Neuronal stem cell (in vitro differentiated cells): ENCODE measurements at regions not wholly inside any gene's neighbourhood (a gene's known extent, or its start where the extent isn't known, plus 50 kb on each side); places are given as distances from the start of the nearest gene placed in this dataset.

Experiments
- DNase-seq: peaks from one replicate; pipeline ENCODE4 v3.0.0-alpha.2; 2013; ENCODE audit warnings: low spot score
- H2AFZ ChIP-seq: one replicate; pipeline ENCODE4 v1.6.1; 2013; ENCODE audit warnings: mild to moderate bottlenecking, low read length, inconsistent platforms
- H2AK5ac ChIP-seq: 2 replicates; pipeline ENCODE4 v1.6.1; 2013; ENCODE audit warnings: low read depth, mild to moderate bottlenecking, inconsistent platforms, low read length, moderate library complexity, mixed read lengths
- H2BK120ac ChIP-seq: 2 replicates; pipeline ENCODE4 v1.6.1; 2013; ENCODE audit warnings: low read depth, mild to moderate bottlenecking, inconsistent platforms, low read length, moderate library complexity, mixed read lengths
- H2BK12ac ChIP-seq: one replicate; pipeline ENCODE4 v1.6.1; 2013; ENCODE audit warnings: low read length, inconsistent platforms
- H2BK15ac ChIP-seq: 2 replicates; pipeline ENCODE4 v1.6.1; 2013; ENCODE audit warnings: mild to moderate bottlenecking, low read length, inconsistent platforms, mixed read lengths
- H2BK5ac ChIP-seq: one replicate; pipeline ENCODE4 v1.6.1; 2013; ENCODE audit warnings: inconsistent platforms, mild to moderate bottlenecking, low read length, moderate library complexity
- H3K14ac ChIP-seq: one replicate; pipeline ENCODE4 v1.6.1; 2013; ENCODE audit warnings: low read length, inconsistent platforms
- H3K18ac ChIP-seq: 2 replicates; pipeline ENCODE4 v1.6.1; 2013; ENCODE audit warnings: low read length, inconsistent platforms
- H3K23ac ChIP-seq: 2 replicates; pipeline ENCODE4 v1.6.1; 2013; ENCODE audit warnings: low read depth, mild to moderate bottlenecking, mixed read lengths, low read length, inconsistent platforms; ENCODE audit not compliant: poor library complexity
- H3K27ac ChIP-seq: replicated peaks from 3 replicates; pipeline ENCODE4 v1.5.1; 2013; ENCODE audit warnings: low read length, inconsistent platforms
- H3K27me3 ChIP-seq, 3 experiments: 2 replicates each; pipeline ENCODE4 v1.6.1; 2013; ENCODE audit warnings: low read length in 3 of 3, mild to moderate bottlenecking in 2 of 3, inconsistent platforms in 1 of 3, low read depth in 1 of 3, mixed read lengths in 1 of 3, moderate library complexity in 1 of 3; ENCODE audit not compliant: control insufficient read depth in 3 of 3, insufficient read depth in 3 of 3
- H3K36me3 ChIP-seq, 2 donors: replicated peaks in 1 of 2; 2 replicates each; pipeline ENCODE4 v1.6.1; 2013; ENCODE audit warnings: low read length in 2 of 2; ENCODE audit not compliant: control insufficient read depth in 2 of 2, insufficient read depth in 2 of 2
- H3K4ac ChIP-seq: 2 replicates; pipeline ENCODE4 v1.6.1; 2013; ENCODE audit warnings: inconsistent platforms, mild to moderate bottlenecking, low read length, moderate library complexity
- H3K4me1 ChIP-seq, 2 donors: 1 replicate in 1 of 2; 2 replicates in 1 of 2; pipeline ENCODE4 v1.6.1; 2013; ENCODE audit warnings: low read length in 2 of 2, low read depth in 1 of 2; ENCODE audit not compliant: control insufficient read depth in 2 of 2, insufficient read depth in 1 of 2
- H3K4me2 ChIP-seq: one replicate; pipeline ENCODE4 v1.6.1; 2013; ENCODE audit warnings: mild to moderate bottlenecking, low read length, inconsistent platforms; ENCODE audit not compliant: insufficient read depth, poor library complexity, severe bottlenecking
- H3K4me3 ChIP-seq, 2 donors: 2 replicates each; pipeline ENCODE4 v1.5.1; 2013; ENCODE audit warnings: low read length in 2 of 2, mild to moderate bottlenecking in 2 of 2, inconsistent platforms in 1 of 2, moderate library complexity in 1 of 2
- H3K79me1 ChIP-seq: one replicate; pipeline ENCODE4 v1.6.1; 2013; ENCODE audit warnings: low read depth, mild to moderate bottlenecking, inconsistent platforms, low read length, moderate library complexity
- H3K9ac ChIP-seq: one replicate; pipeline ENCODE4 v1.6.1; 2013; ENCODE audit warnings: mild to moderate bottlenecking, low read depth, low read length, inconsistent platforms; ENCODE audit not compliant: poor library complexity
- H3K9me3 ChIP-seq, 2 donors: replicated peaks in 1 of 2; 2 replicates each; pipeline versions ENCODE3 to v1.6.1; 2013; ENCODE audit warnings: low read length in 2 of 2, mild to moderate bottlenecking in 2 of 2, inconsistent platforms in 1 of 2, low read depth in 1 of 2, mixed read lengths in 1 of 2, moderate library complexity in 1 of 2; ENCODE audit not compliant: control insufficient read depth in 2 of 2, insufficient read depth in 1 of 2
- H4K8ac ChIP-seq: one replicate; pipeline ENCODE4 v1.6.1; 2013; ENCODE audit warnings: low read depth, mild to moderate bottlenecking, inconsistent platforms, low read length, moderate library complexity
- H4K91ac ChIP-seq: one replicate; pipeline ENCODE4 v1.6.1; 2013; ENCODE audit warnings: low read length, low read depth, mild to moderate bottlenecking, inconsistent platforms; ENCODE audit not compliant: poor library complexity
- WGBS, 2 donors: extraction: QIAGEN DNeasy Blood & Tissue Kit; methylation state at CpG; one replicate each; pipeline ENCODE4 v1.1.7; 2013; ENCODE audit warnings: missing lambda C conversion rate in 2 of 2, mixed read lengths in 1 of 2; ENCODE audit not compliant: insufficient read length in 2 of 2, insufficient replicate concordance in 1 of 2; ENCODE audit errors: extremely low coverage in 2 of 2; 5-methylcytosine and 5-hydroxymethylcytosine counted together

GRCh38 chr13:88068975-88069374 lies 397.8 kb downstream of the SLITRK5 start:
- no peak overlapping the region for H2BK12ac ChIP-seq
- DNase-seq = no peak
- H3K36me3 ChIP-seq = no peaks in the 10 kb centered on the region
- no peak overlapping the region for H3K27ac ChIP-seq
- no peaks in the 10 kb centered on the region for H3K27me3 ChIP-seq
- H3K4me2 ChIP-seq = no peak overlapping the region
- no peaks in the 10 kb centered on the region for H3K79me1 ChIP-seq
- H2AFZ ChIP-seq = no peak overlapping the region
- H2BK5ac ChIP-seq = no peak overlapping the region
- WGBS, 2 donors = no CpG with 5 or more reads among the region's 11 CpGs
- H3K4ac ChIP-seq = no peak overlapping the region
- no peak overlapping the region for H4K8ac ChIP-seq
- no peaks in the 10 kb centered on the region for H3K9me3 ChIP-seq
- no peak overlapping the region for H2BK120ac ChIP-seq
- H2AK5ac ChIP-seq = no peak overlapping the region
- no peak overlapping the region for H3K14ac ChIP-seq
- H3K23ac ChIP-seq = no peak overlapping the region
- no peaks in the 10 kb centered on the region for H3K4me1 ChIP-seq
- H3K9ac ChIP-seq = no peak overlapping the region
- no peak overlapping the region for H3K18ac ChIP-seq
- no peak overlapping the region for H2BK15ac ChIP-seq
- no peak overlapping the region for H4K91ac ChIP-seq
- no peak overlapping the region for H3K4me3 ChIP-seq

DNA sequence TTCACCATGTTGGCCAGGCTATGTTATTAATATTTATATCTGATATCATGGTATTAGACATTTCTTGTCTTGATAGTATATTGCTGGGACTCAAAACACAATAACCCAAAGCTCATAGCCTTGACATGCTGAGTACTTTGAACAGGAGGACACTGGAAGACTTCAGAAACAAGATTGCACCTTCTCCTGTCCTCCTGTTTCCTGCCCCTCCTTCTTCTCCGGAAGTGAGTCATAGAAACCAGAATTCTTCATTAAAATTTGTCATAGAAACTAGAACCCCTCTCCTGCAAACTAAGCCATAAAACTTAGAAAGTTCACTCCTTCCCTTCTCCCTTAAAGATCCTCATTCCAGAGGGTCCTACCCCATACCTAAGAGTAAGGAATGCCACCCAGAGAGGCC lies 400.2 kb downstream of the SLITRK5 start:
- Histone ChIP-seq H3K23ac (no peak overlapping the region), H2BK15ac (no peak overlapping the region), H2BK120ac (no peak overlapping the region), H2BK12ac (no peak overlapping the region), H3K9ac (no peak overlapping the region), H3K79me1 (no peaks in the 10 kb centered on the region), H3K4me1 (no peaks in the 10 kb centered on the region), H2AFZ (peak overlapping the region; percentile 68), H3K14ac (no peak overlapping the region), H3K27me3 (no peaks in the 10 kb centered on the region), H3K4ac (no peak overlapping the region), H2BK5ac (no peak overlapping the region), H4K91ac (no peak overlapping the region), H3K36me3 (no peaks in the 10 kb centered on the region), H3K9me3 (no peaks in the 10 kb centered on the region), H3K18ac (no peak overlapping the region), H3K4me3 (no peak overlapping the region), H3K4me2 (no peak overlapping the region), H2AK5ac (no peak overlapping the region), H3K27ac (no peak overlapping the region), H4K8ac (no peak overlapping the region)
- no peak for DNase-seq
- no CpG with 5 or more reads among the region's 1 CpG for WGBS, 2 donors

DNA sequence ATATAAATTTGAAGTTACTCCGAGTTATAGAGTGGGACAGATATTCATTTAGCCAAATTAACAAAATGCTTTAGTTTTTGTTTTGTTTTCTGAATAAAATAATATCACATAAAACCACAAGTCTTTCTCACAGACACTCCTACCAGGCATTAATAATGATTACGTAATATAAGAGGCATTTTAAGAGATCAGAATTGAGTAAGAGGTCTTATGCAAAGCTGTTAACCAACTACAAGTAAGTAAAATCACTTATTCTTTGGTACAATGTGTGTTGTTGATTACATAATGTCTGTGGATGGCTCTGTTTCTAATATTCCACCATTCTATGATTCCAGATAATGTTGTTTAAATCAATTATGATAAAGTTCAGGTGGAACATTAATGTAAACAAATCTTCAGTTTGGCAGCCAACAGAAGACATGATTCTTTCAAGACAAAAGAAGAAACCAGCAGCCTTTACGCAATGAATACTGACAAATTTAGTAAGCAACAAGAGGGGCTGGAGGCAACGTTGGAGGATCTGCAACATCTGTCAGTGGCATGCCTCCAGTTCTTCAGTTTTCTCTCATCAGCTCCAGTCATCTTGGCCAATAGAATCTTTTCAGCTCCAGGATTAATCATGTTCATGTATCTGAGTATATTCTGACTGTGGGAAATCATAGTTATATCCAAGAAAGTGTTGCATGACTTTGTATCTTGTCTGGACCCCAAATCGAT lies 403.8 kb downstream of the SLITRK5 start:
- Histone ChIP-seq H4K91ac (no peak overlapping the region), H3K9ac (no peak overlapping the region), H3K9me3 (no peaks in the 10 kb centered on the region), H2BK12ac (no peak overlapping the region), H3K4me3 (no peak overlapping the region), H2AK5ac (no peak overlapping the region), H3K18ac (no peak overlapping the region), H3K14ac (no peak overlapping the region), H3K36me3 (no peaks in the 10 kb centered on the region), H2BK5ac (no peak overlapping the region), H3K4me1 (no peaks in the 10 kb centered on the region), H4K8ac (no peak overlapping the region), H3K27ac (no peak overlapping the region), H3K23ac (no peak overlapping the region), H3K4me2 (no peak overlapping the region), H2BK15ac (no peak overlapping the region), H3K27me3 (no peaks in the 10 kb centered on the region), H2BK120ac (no peak overlapping the region), H3K79me1 (no peaks in the 10 kb centered on the region), H3K4ac (no peak overlapping the region), H2AFZ (no peak overlapping the region)
- no CpG with 5 or more reads among the region's 5 CpGs for WGBS, 2 donors
- DNase-seq = no peak

- Histone ChIP-seq H3K14ac (no peak overlapping the region), H4K91ac (no peak overlapping the region), H2BK5ac (no peak overlapping the region), H3K4ac (no peak overlapping the region), H3K27ac (no peak overlapping the region), H4K8ac (no peak overlapping the region), H3K9me3 (no peaks in the 10 kb centered on the region), H2AK5ac (no peak overlapping the region), H3K23ac (no peak overlapping the region), H3K4me1 (no peaks in the 10 kb centered on the region), H3K79me1 (no peaks in the 10 kb centered on the region), H2BK15ac (no peak overlapping the region), H2AFZ (no peak overlapping the region), H2BK12ac (no peak overlapping the region), H3K27me3 (no peaks in the 10 kb centered on the region), H3K18ac (no peak overlapping the region), H3K4me2 (no peak overlapping the region), H3K9ac (no peak overlapping the region), H3K4me3 (no peak overlapping the region), H2BK120ac (no peak overlapping the region), H3K36me3 (no peaks in the 10 kb centered on the region)
- no peak for DNase-seq
Measured at GRCh38 chr13:88085036-88085435, 413.9 kb downstream of the SLITRK5 start.
